Ishikawa (cell line): ENCODE measurements at regions not wholly inside any gene's neighbourhood (a gene's known extent, or its start where the extent isn't known, plus 50 kb on each side); places are given as distances from the start of the nearest gene placed in this dataset.

Experiments used
- CEBPB ChIP-seq: IDR thresholded peaks from 2 replicates; pipeline ENCODE4 v1.6.1; 2012
- CREB1 ChIP-seq: IDR thresholded peaks from 2 replicates; pipeline ENCODE4 v1.6.1; 2012; ENCODE audit warnings: low read depth
- EGR1 ChIP-seq: IDR thresholded peaks from 2 replicates; pipeline ENCODE4 v1.6.1; 2012
- EP300 ChIP-seq: IDR thresholded peaks from 2 replicates; pipeline ENCODE4 v1.6.1; 2012; ENCODE audit warnings: borderline replicate concordance
- FOXM1 ChIP-seq: IDR thresholded peaks from 2 replicates; pipeline ENCODE4 v1.6.1; 2012; ENCODE audit warnings: low read depth, borderline replicate concordance
- NFIC ChIP-seq: IDR thresholded peaks from 2 replicates; pipeline ENCODE4 v1.6.1; 2012
- RAD21 ChIP-seq: IDR thresholded peaks from 2 replicates; pipeline ENCODE4 v1.6.1; 2012; ENCODE audit warnings: low read depth
- REST ChIP-seq: IDR thresholded peaks from 2 replicates; pipeline ENCODE4 v1.6.1; 2012; ENCODE audit warnings: low read depth, mild to moderate bottlenecking
- TAF1 ChIP-seq: IDR thresholded peaks from 2 replicates; pipeline ENCODE4 v1.6.1; 2012; ENCODE audit warnings: low read depth, mild to moderate bottlenecking
- TCF12 ChIP-seq: IDR thresholded peaks from 2 replicates; pipeline ENCODE4 v1.6.1; 2012; ENCODE audit warnings: low read depth
- TEAD4 ChIP-seq: IDR thresholded peaks from 2 replicates; pipeline ENCODE4 v1.6.1; 2012
- USF1 ChIP-seq: IDR thresholded peaks from 2 replicates; pipeline ENCODE4 v1.6.1; 2012
- YY1 ChIP-seq: IDR thresholded peaks from 2 replicates; pipeline ENCODE4 v1.6.1; 2012; ENCODE audit warnings: low read depth
- ZBTB7A ChIP-seq: IDR thresholded peaks from 2 replicates; pipeline ENCODE4 v1.6.1; 2012; ENCODE audit warnings: low read depth
- TF ChIP-seq, protein P1 (sequence below): IDR thresholded peaks from 2 replicates; pipeline ENCODE4 v1.6.1; 2012

DNA sequence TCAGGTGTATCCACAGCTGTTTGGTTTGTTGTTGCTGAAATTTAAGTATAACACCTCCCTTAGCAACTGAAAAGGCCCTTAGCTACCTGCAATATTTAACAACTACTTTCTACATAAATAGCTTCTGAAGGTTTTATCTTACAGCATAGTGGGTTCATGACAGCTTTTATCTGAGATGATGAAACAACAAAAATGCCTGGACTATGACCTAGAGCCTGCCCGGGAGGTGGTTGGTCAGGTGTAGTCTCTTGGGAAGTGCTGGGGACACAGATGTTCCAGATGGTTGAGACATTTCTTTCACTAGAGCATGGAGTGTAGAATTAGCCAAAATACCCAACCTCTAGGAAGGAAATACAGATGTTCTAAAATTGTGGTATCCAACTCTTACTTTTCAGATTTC lies 705.4 kb downstream of the MAFB start:
- TF ChIP-seq ZBTB7A (no peak), EP300 (no peak), REST (no peak), CREB1 (no peak), RAD21 (no peak), TCF12 (no peak), CEBPB (no peak), NFIC (no peak), USF1 (no peak), YY1 (no peak), TAF1 (no peak), EGR1 (no peak)
- TF ChIP-seq, protein P1, sequence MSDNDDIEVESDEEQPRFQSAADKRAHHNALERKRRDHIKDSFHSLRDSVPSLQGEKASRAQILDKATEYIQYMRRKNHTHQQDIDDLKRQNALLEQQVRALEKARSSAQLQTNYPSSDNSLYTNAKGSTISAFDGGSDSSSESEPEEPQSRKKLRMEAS, result no peak

GRCh38 chr20:39983183-39983582 lies 705.9 kb downstream of the MAFB start:
- no peak for TF ChIP-seq EP300
- no peak for TF ChIP-seq TAF1
- no peak for TF ChIP-seq YY1
- TF ChIP-seq TCF12, result no peak
- no peak for TF ChIP-seq REST
- TF ChIP-seq RAD21, result no peak
- TF ChIP-seq TEAD4, result no peak
- TF ChIP-seq EGR1, result no peak
- no peak for TF ChIP-seq ZBTB7A
- TF ChIP-seq FOXM1, result no peak
- TF ChIP-seq NFIC, result no peak
- no peak for TF ChIP-seq USF1
- TF ChIP-seq, protein P1, result no peak
- no peak for TF ChIP-seq CREB1
- TF ChIP-seq CEBPB, result no peak

DNA sequence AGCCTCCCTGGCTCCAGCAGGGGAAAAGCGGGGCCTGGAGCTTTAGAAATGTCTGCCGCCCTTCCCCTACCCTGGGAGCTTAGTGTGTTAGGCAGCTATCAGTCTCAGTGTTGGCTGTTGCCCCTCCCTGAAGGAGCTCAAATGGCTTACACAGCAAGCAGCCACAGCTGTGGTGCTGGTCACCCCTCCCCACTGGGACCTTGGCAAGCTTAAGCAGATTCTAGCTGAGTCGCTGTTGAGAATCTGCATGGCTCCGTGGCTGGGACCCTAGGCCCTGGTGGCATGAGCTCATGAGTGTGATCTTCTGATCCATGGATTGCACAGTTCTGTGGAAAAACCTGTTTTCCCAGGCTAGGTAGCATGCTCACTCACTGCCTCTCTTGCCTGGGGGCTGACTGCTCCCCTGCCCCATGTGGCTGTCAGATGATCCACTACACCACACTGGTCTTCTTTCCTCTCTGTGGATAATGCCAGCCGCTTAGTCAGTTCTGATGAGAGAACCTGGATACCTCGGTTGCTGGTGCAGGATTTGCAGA lies 714.0 kb downstream of the MAFB start:
- TF ChIP-seq TEAD4 (no peak), TAF1 (no peak), CEBPB (no peak), CREB1 (no peak), REST (no peak), RAD21 (no peak), EGR1 (no peak), FOXM1 (no peak), NFIC (no peak)
- TF ChIP-seq, protein P1, result no peak

- TF ChIP-seq EP300 (no peak), NFIC (no peak), EGR1 (no peak), REST (no peak)
- TF ChIP-seq, protein P1, result no peak
Observed at GRCh38 chr20:39968495-39968894, 720.5 kb downstream of the MAFB start.
